T-cell (primary cell): ENCODE measurements at regions not wholly inside any gene's neighbourhood (a gene's known extent, or its start where the extent isn't known, plus 50 kb on each side); places are given as distances from the start of the nearest gene placed in this dataset.

Experiments used
- ATAC-seq, 4 experiments: fragments of 200-7000 bp in 3 of 4; fragments of 150-1000 bp in 1 of 4; cut with Tn5 transposase; replicated peaks in 1 of 4; 1 replicate in 3 of 4; 2 replicates in 1 of 4; pipeline ENCODE4 v1.10.0; 2021; ENCODE audit warnings: moderate library complexity in 3 of 4, mild to moderate bottlenecking in 2 of 4, moderate number of reproducible peaks in 1 of 4
- CTCF ChIA-PET, 2 donors: fragments of 300-600 bp; sonication (Branson Sonifier 250); formaldehyde crosslinking; loops; one replicate each; lab custom pipeline; 2022; ENCODE audit warnings: antibody characterized with exemption in 2 of 2; lab: Charles Lee
- POLR2A ChIA-PET, 2 donors: fragments of 300-600 bp; sonication (Branson Sonifier 250); formaldehyde crosslinking; loops; one replicate each; lab custom pipeline; 2022; ENCODE audit warnings: antibody characterized with exemption in 2 of 2; lab: Charles Lee
- DNase-seq, 35 experiments: peaks; one replicate each; pipeline versions ENCODE4 v3.0.0 to v3.0.0-alpha.2; 2013 to 2023
- H3K27ac ChIP-seq: one replicate; pipeline ENCODE4 v1.5.1; 2013; ENCODE audit warnings: low read length
- H3K27me3 ChIP-seq, 2 experiments: replicated peaks in 1 of 2; 1 replicate in 1 of 2; 2 replicates in 1 of 2; pipeline versions ENCODE4 v1.6.1 to v1.7.0; 2013; ENCODE audit warnings: low read length in 1 of 2, mixed read lengths in 1 of 2; ENCODE audit not compliant: control insufficient read depth in 2 of 2, insufficient read depth in 2 of 2; ENCODE audit errors: extremely low read depth in 1 of 2
- H3K36me3 ChIP-seq, 2 donors: 1 replicate in 1 of 2; 2 replicates in 1 of 2; pipeline versions ENCODE4 v1.6.1 to v1.7.0; 2013; ENCODE audit warnings: low read length in 1 of 2; ENCODE audit not compliant: control insufficient read depth in 2 of 2, insufficient read depth in 1 of 2; ENCODE audit errors: extremely low read depth in 1 of 2
- H3K4me1 ChIP-seq, 2 experiments: 1 replicate in 1 of 2; 2 replicates in 1 of 2; pipeline versions ENCODE4 v1.6.1 to v1.7.0; 2013; ENCODE audit warnings: low read length in 2 of 2, mixed read lengths in 1 of 2; ENCODE audit not compliant: insufficient read depth in 2 of 2, control insufficient read depth in 1 of 2; ENCODE audit errors: extremely low read depth in 1 of 2
- H3K4me3 ChIP-seq, 2 donors: 1 replicate in 1 of 2; 2 replicates in 1 of 2; pipeline versions ENCODE4 v1.5.1 to v1.7.0; 2013; ENCODE audit warnings: mild to moderate bottlenecking in 2 of 2, low read length in 1 of 2, moderate library complexity in 1 of 2; ENCODE audit not compliant: control insufficient read depth in 1 of 2; ENCODE audit errors: extremely low read depth in 1 of 2
- H3K9me3 ChIP-seq: 2 replicates; pipeline ENCODE4 v1.7.0; 2013
- H3K27ac Mint-ChIP-seq, 2 donors: one replicate each; pipeline ENCODE4 v1.8.0; 2020 to 2021; ENCODE audit warnings: mild to moderate bottlenecking in 2 of 2, mixed read lengths in 2 of 2
- H3K27me3 Mint-ChIP-seq, 2 donors: one replicate each; pipeline ENCODE4 v1.8.0; 2021 to 2022; ENCODE audit warnings: mixed read lengths in 2 of 2
- H3K36me3 Mint-ChIP-seq: one replicate; pipeline ENCODE4 v1.8.0; 2021; ENCODE audit warnings: mixed read lengths
- H3K4me1 Mint-ChIP-seq, 3 donors: one replicate each; pipeline ENCODE4 v1.8.0; 2020 to 2022; ENCODE audit warnings: mixed read lengths in 3 of 3, mild to moderate bottlenecking in 1 of 3
- H3K4me3 Mint-ChIP-seq, 3 donors: one replicate each; pipeline ENCODE4 v1.8.0; 2020 to 2022; ENCODE audit warnings: mild to moderate bottlenecking in 3 of 3, mixed read lengths in 3 of 3, moderate library complexity in 3 of 3
- H3K9me3 Mint-ChIP-seq, 3 donors: one replicate each; pipeline ENCODE4 v1.8.0; 2020 to 2022; ENCODE audit warnings: mixed read lengths in 3 of 3
- WGBS: methylation state at CpG from one replicate; pipeline ENCODE4 v1.1.5; 2013; ENCODE audit warnings: missing lambda C conversion rate; ENCODE audit not compliant: insufficient coverage; 5-methylcytosine and 5-hydroxymethylcytosine counted together

- WGBS, result 80% methylated on average over 1 of the region's 3 CpGs
- peaks cover 0 to 5% (median 0%) of the 10 kb centered on the region in 3 donors for H3K9me3 Mint-ChIP-seq
- H3K27me3 Mint-ChIP-seq, result peaks cover 8 to 12% of the 10 kb centered on the region in 2 donors
- H3K27ac ChIP-seq, result no peak overlapping the region
- H3K4me1 Mint-ChIP-seq, result no peaks in the 10 kb centered on the region
- H3K4me1 ChIP-seq, result no peaks in the 10 kb centered on the region
- ChIA-PET CTCF (no interaction called here), POLR2A (no interaction called here)
- no peaks in the 10 kb centered on the region for H3K9me3 ChIP-seq
- no peak overlapping the region for H3K4me3 ChIP-seq
- no peaks in the 10 kb centered on the region for H3K36me3 Mint-ChIP-seq
- H3K27me3 ChIP-seq, result peaks cover 0 to 4% of the 10 kb centered on the region in 2 experiments
- H3K27ac Mint-ChIP-seq, result no peak overlapping the region
- H3K4me3 Mint-ChIP-seq, result no peak overlapping the region
- no peak for ATAC-seq
- DNase-seq, result no peak
- H3K36me3 ChIP-seq, result no peaks in the 10 kb centered on the region
These were observed 164.7 kb upstream of the SLCO3A1 start for GRCh38 chr15:91688811-91689210.

- H3K27me3 ChIP-seq, result peaks cover 0 to 4% of the 10 kb centered on the region in 2 experiments
- ChIA-PET CTCF (no interaction called here), POLR2A (no interaction called here)
- peaks cover 5 to 8% of the 10 kb centered on the region in 2 donors for H3K27me3 Mint-ChIP-seq
- H3K27ac Mint-ChIP-seq, result no peak overlapping the region
- DNase-seq (no peak), ATAC-seq (no peak)
- H3K27ac ChIP-seq, result no peak overlapping the region
- H3K4me3 ChIP-seq, result no peak overlapping the region
- no peaks in the 10 kb centered on the region for H3K4me1 Mint-ChIP-seq
- H3K36me3 Mint-ChIP-seq, result no peaks in the 10 kb centered on the region
- no peaks in the 10 kb centered on the region for H3K4me1 ChIP-seq
- H3K36me3 ChIP-seq, result no peaks in the 10 kb centered on the region
- no peak overlapping the region for H3K4me3 Mint-ChIP-seq
- 86% methylated on average over 5 of the region's 6 CpGs for WGBS
- peaks cover 0 to 5% (median 0%) of the 10 kb centered on the region in 3 donors for H3K9me3 Mint-ChIP-seq
- H3K9me3 ChIP-seq, result no peaks in the 10 kb centered on the region
These were observed 164.1 kb upstream of the SLCO3A1 start for GRCh38 chr15:91689377-91689776.

- Mint-ChIP-seq H3K9me3 (peaks cover 0 to 5% (median 0%) of the 10 kb centered on the region in 3 donors), H3K4me3 (no peak overlapping the region), H3K27ac (no peak overlapping the region), H3K4me1 (no peaks in the 10 kb centered on the region), H3K27me3 (peaks cover 0 to 4% of the 10 kb centered on the region in 2 donors), H3K36me3 (no peaks in the 10 kb centered on the region)
- no peak overlapping the region for H3K4me3 ChIP-seq
- POLR2A ChIA-PET, result interaction anchor here in 1 of 2 donors (0.6 to 0.7 kb wide), 2 partner anchors 14 to 23 kb away, joined by 4 to 8 read pairs; no protein-coding TSS in a partner anchor
- H3K4me1 ChIP-seq, result no peaks in the 10 kb centered on the region
- H3K27ac ChIP-seq, result no peak overlapping the region
- no peaks in the 10 kb centered on the region for H3K36me3 ChIP-seq
- H3K9me3 ChIP-seq, result no peaks in the 10 kb centered on the region
- DNase-seq (no peak), ATAC-seq (no peak)
- WGBS, result no CpG with 5 or more reads among the region's 5 CpGs
- H3K27me3 ChIP-seq, result peaks cover 0 to 4% of the 10 kb centered on the region in 2 experiments
- CTCF ChIA-PET, result interaction anchor here (0.6 to 1.4 kb wide), 3 partner anchors 9 to 14 kb away, joined by 5 to 6 read pairs (median 5); no protein-coding TSS in a partner anchor
These were observed 160.9 kb upstream of the SLCO3A1 start for GRCh38 chr15:91692596-91692995.

- no peak overlapping the region for H3K4me3 Mint-ChIP-seq
- H3K27me3 Mint-ChIP-seq, result peaks cover 0 to 4% of the 10 kb centered on the region in 2 donors
- no peaks in the 10 kb centered on the region for H3K9me3 Mint-ChIP-seq
- ChIA-PET POLR2A (no interaction called here), CTCF (interaction anchor here (0.6 to 1.0 kb wide), 2 partner anchors 12 to 14 kb away, joined by 4 to 5 read pairs; no protein-coding TSS in a partner anchor)
- ATAC-seq, result no peak
- Histone ChIP-seq H3K4me1 (no peaks in the 10 kb centered on the region), H3K4me3 (no peak overlapping the region), H3K36me3 (no peaks in the 10 kb centered on the region), H3K9me3 (no peaks in the 10 kb centered on the region), H3K27ac (no peak overlapping the region), H3K27me3 (peaks cover 0 to 4% of the 10 kb centered on the region in 2 experiments)
- H3K27ac Mint-ChIP-seq, result no peak overlapping the region
- no CpG with 5 or more reads among the region's 11 CpGs for WGBS
- no peak for DNase-seq
- H3K4me1 Mint-ChIP-seq, result no peaks in the 10 kb centered on the region
- H3K36me3 Mint-ChIP-seq, result no peaks in the 10 kb centered on the region
These were observed 159.2 kb upstream of the SLCO3A1 start for GRCh38 chr15:91694131-91694830.

- Mint-ChIP-seq H3K27me3 (no peaks in the 10 kb centered on the region), H3K4me3 (no peak overlapping the region), H3K36me3 (no peaks in the 10 kb centered on the region), H3K27ac (no peak overlapping the region), H3K9me3 (no peaks in the 10 kb centered on the region), H3K4me1 (no peaks in the 10 kb centered on the region)
- ChIA-PET POLR2A (no interaction called here), CTCF (interaction anchor here in 1 of 2 donors (1.0 to 1.2 kb wide), 2 partner anchors 11 to 12 kb away, joined by 4 to 6 read pairs; no protein-coding TSS in a partner anchor)
- Histone ChIP-seq H3K27ac (no peak overlapping the region), H3K9me3 (no peaks in the 10 kb centered on the region), H3K4me3 (no peak overlapping the region), H3K27me3 (peaks cover 0 to 4% of the 10 kb centered on the region in 2 experiments), H3K4me1 (no peaks in the 10 kb centered on the region), H3K36me3 (no peaks in the 10 kb centered on the region)
- ATAC-seq, result no peak
- WGBS, result no CpG with 5 or more reads among the region's 4 CpGs
- no peak for DNase-seq
These were observed 158.7 kb upstream of the SLCO3A1 start for GRCh38 chr15:91694831-91695210.

DNA sequence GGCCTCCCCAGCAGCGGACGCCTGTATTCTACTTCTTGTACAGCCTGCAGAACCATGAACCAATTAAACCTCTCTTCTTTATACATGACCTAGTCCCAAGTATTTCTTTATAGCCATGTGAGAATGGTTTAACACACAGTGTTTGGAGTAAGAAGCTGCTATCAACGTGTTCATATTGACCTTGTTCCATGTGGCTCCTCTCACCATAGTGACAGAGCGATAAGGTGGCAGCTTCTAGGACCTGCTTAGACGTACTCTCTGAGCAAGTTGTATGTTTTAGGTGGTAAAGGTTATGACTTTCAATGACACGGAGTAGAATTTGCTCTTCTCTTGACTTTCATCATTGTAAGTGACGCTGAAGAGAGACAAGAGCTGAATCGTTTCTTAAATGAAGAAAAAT lies 157.7 kb upstream of the SLCO3A1 start:
- no peak overlapping the region for H3K4me3 Mint-ChIP-seq
- peaks cover 0 to 1% of the 10 kb centered on the region in 2 donors for H3K27me3 Mint-ChIP-seq
- no peaks in the 10 kb centered on the region for H3K36me3 Mint-ChIP-seq
- Histone ChIP-seq H3K27ac (no peak overlapping the region), H3K9me3 (no peaks in the 10 kb centered on the region), H3K27me3 (peaks cover 0 to 4% of the 10 kb centered on the region in 2 experiments), H3K36me3 (no peaks in the 10 kb centered on the region), H3K4me3 (no peak overlapping the region), H3K4me1 (no peaks in the 10 kb centered on the region)
- CTCF ChIA-PET, result interaction anchor here in 1 of 2 donors (0.6 to 1.2 kb wide), 2 partner anchors 10 to 175 kb away, joined by 3 to 6 read pairs; no protein-coding TSS in a partner anchor
- ATAC-seq (no peak), DNase-seq (no peak)
- no peaks in the 10 kb centered on the region for H3K9me3 Mint-ChIP-seq
- no peak overlapping the region for H3K27ac Mint-ChIP-seq
- POLR2A ChIA-PET, result no interaction called here
- H3K4me1 Mint-ChIP-seq, result no peaks in the 10 kb centered on the region
- 60% methylated on average over 1 of the region's 8 CpGs for WGBS
